Lower leg skin (tissue), 4 donors: ENCODE measurements at regions not wholly inside any gene's neighbourhood (a gene's known extent, or its start where the extent isn't known, plus 50 kb on each side); places are given as distances from the start of the nearest gene placed in this dataset.

Experiments used
- DNase-seq, 2 donors: peaks; one replicate each; pipeline ENCODE4 v3.0.0-alpha.2; 2019; ENCODE audit warnings: low spot score in 2 of 2
- H3K4me3 ChIP-seq: fragments of 200-600 bp; sonication (generic); 2 replicates; pipeline ENCODE4 v1.5.1; 2017; ENCODE audit warnings: mild to moderate bottlenecking, low read depth; ENCODE audit not compliant: poor library complexity, severe bottlenecking
- CTCF ChIP-seq, 3 donors: fragments of 450-650 bp; IDR thresholded peaks; one replicate each; pipeline ENCODE4 v1.5.1; 2016; ENCODE audit warnings: antibody characterized with exemption in 3 of 3, mild to moderate bottlenecking in 3 of 3, moderate library complexity in 2 of 3
- POLR2A ChIP-seq, 2 donors: fragments of 450-650 bp; IDR thresholded peaks; one replicate each; pipeline ENCODE4 v1.6.1; 2016 to 2017; ENCODE audit warnings: antibody characterized with exemption in 2 of 2, mild to moderate bottlenecking in 1 of 2, moderate library complexity in 1 of 2
- WGBS, 2 donors: methylation state at CpG; one replicate each; pipeline ENCODE4 v1.1.5; 2018; 5-methylcytosine and 5-hydroxymethylcytosine counted together
- intact Hi-C: fragments of 100-400 bp; cut with DNase I; formaldehyde crosslinking; loops from one replicate; pipeline ENCODE4 v1.15.0; 2023; ENCODE audit warnings: low total_unique reads

- 81 to 89% methylated on average over 1 of the region's 1 CpG for WGBS, 2 donors
- no peak for DNase-seq
- no peak overlapping the region for H3K4me3 ChIP-seq
- no peak for TF ChIP-seq POLR2A (IDR thresholded peaks at IDR 0.05)
- no peak for TF ChIP-seq CTCF (IDR thresholded peaks at IDR 0.05)
- intact Hi-C loops: no loop called here
These were observed 262.7 kb downstream of the REEP3 start for GRCh38 chr10:63783882-63784281.

- intact Hi-C loops: no loop called here
- no peak for DNase-seq
- TF ChIP-seq POLR2A (IDR thresholded peaks at IDR 0.05) (no peak), CTCF (IDR thresholded peaks at IDR 0.05) (no peak)
- WGBS, 2 donors: 76 to 84% methylated on average over 3 of the region's 3 CpGs
- H3K4me3 ChIP-seq: no peak overlapping the region
These were observed 267.1 kb downstream of the REEP3 start for GRCh38 chr10:63788152-63788821.

- no peak for DNase-seq
- no peak for TF ChIP-seq CTCF (IDR thresholded peaks at IDR 0.05)
- TF ChIP-seq POLR2A (IDR thresholded peaks at IDR 0.05): no peak
- WGBS, 2 donors: 83% methylated on average over 8 of the region's 8 CpGs
- no peak overlapping the region for H3K4me3 ChIP-seq
- intact Hi-C loops: no loop called here
These were observed 274.1 kb downstream of the REEP3 start for GRCh38 chr10:63795094-63795860.

- no peak overlapping the region for H3K4me3 ChIP-seq
- TF ChIP-seq POLR2A (IDR thresholded peaks at IDR 0.05): no peak
- TF ChIP-seq CTCF (IDR thresholded peaks at IDR 0.05): no peak
- intact Hi-C loops: no loop called here
- peak; percentile 48 to 91 for DNase-seq
- whole genome bisulfite sequencing, 2 donors: 34 to 38% methylated on average over 9 of the region's 9 CpGs
These were observed 277.6 kb downstream of the REEP3 start for GRCh38 chr10:63798599-63799498.

- TF ChIP-seq CTCF (IDR thresholded peaks at IDR 0.05) (no peak), POLR2A (IDR thresholded peaks at IDR 0.05) (no peak)
- no peak overlapping the region for H3K4me3 ChIP-seq
- intact Hi-C loops: no loop called here
- 56 to 70% methylated on average over 8 of the region's 8 CpGs for WGBS, 2 donors
- DNase-seq: no peak
These were observed 278.5 kb downstream of the REEP3 start for GRCh38 chr10:63799521-63800300.
